IMR-90 (cell line): ENCODE measurements at regions not wholly inside any gene's neighbourhood (a gene's known extent, or its start where the extent isn't known, plus 50 kb on each side); places are given as distances from the start of the nearest gene placed in this dataset.
A peak's percentile ranks its signal among the peaks of the same experiment; 100 is the strongest.

Experiments used
- ATAC-seq: fragments of 200-7000 bp; cut with Tn5 transposase; 2 replicates; pipeline ENCODE4 v1.9.1; 2020; ENCODE audit warnings: low read depth, mild to moderate bottlenecking, moderate library complexity
- BruUV-seq: library from RNA; stranded (reverse); fragments of 400-500 nt; replicated peaks from 2 replicates; lab custom pipeline; 2021; lab: Mats Ljungman, UMichigan
- CTCF ChIA-PET: fragments of 300-600 bp; formaldehyde crosslinking; extraction: SDS; loops from one replicate; lab custom pipeline; 2021; ENCODE audit warnings: antibody characterized with exemption; lab: Yijun Ruan, JAX
- POLR2A ChIA-PET: fragments of 300-600 bp; sonication (Branson Sonifier 250); formaldehyde crosslinking; loops from one replicate; lab custom pipeline; 2022; ENCODE audit warnings: antibody characterized with exemption; ENCODE audit not compliant: unreplicated experiment; lab: Charles Lee
- DNase-seq: peaks from one replicate; pipeline ENCODE4 v3.0.0; 2013
- H2AFZ ChIP-seq: replicated peaks from 2 replicates; pipeline ENCODE3; 2013; ENCODE audit warnings: low read length, mild to moderate bottlenecking; ENCODE audit not compliant: poor library complexity
- H2AK5ac ChIP-seq: 2 replicates; pipeline ENCODE4 v1.6.1; 2013; ENCODE audit warnings: low read depth, low read length, inconsistent platforms
- H2AK9ac ChIP-seq: replicated peaks from 2 replicates; pipeline ENCODE3; 2013; ENCODE audit warnings: mild to moderate bottlenecking, low read depth, low read length, moderate library complexity; ENCODE audit not compliant: poor library complexity
- H2BK120ac ChIP-seq: 2 replicates; pipeline ENCODE4 v1.6.1; 2013; ENCODE audit warnings: low read depth, low read length, inconsistent platforms
- H2BK15ac ChIP-seq: 3 replicates; pipeline ENCODE4 v1.6.1; 2013; ENCODE audit warnings: low read depth, low read length, inconsistent platforms
- H2BK20ac ChIP-seq: 2 replicates; pipeline ENCODE4 v1.6.1; 2013; ENCODE audit warnings: low read depth, mild to moderate bottlenecking, inconsistent platforms, low read length, moderate library complexity
- H2BK5ac ChIP-seq: 2 replicates; pipeline ENCODE4 v1.6.1; 2013; ENCODE audit warnings: mild to moderate bottlenecking, low read depth, low read length, inconsistent platforms; ENCODE audit not compliant: poor library complexity, severe bottlenecking
- H3K14ac ChIP-seq: replicated peaks from 2 replicates; pipeline ENCODE4 v1.6.1; 2013; ENCODE audit warnings: low read depth, low read length, inconsistent platforms
- H3K18ac ChIP-seq: 2 replicates; pipeline ENCODE4 v1.6.1; 2013; ENCODE audit warnings: low read depth, low read length, control low read depth
- H3K23ac ChIP-seq: 2 replicates; pipeline ENCODE4 v1.6.1; 2013; ENCODE audit warnings: low read depth, low read length, inconsistent platforms
- H3K27ac ChIP-seq: 2 replicates; pipeline ENCODE4 v1.5.1; 2013; ENCODE audit warnings: mild to moderate bottlenecking, control low read depth, low read length; ENCODE audit not compliant: insufficient read depth
- H3K27me3 ChIP-seq: 2 replicates; pipeline ENCODE4 v1.6.1; 2013; ENCODE audit warnings: low read length; ENCODE audit not compliant: control insufficient read depth, insufficient read depth
- H3K36me3 ChIP-seq: 2 replicates; pipeline ENCODE4 v1.6.1; 2013; ENCODE audit warnings: low read length, mixed read lengths; ENCODE audit not compliant: control insufficient read depth, insufficient read depth
- H3K4ac ChIP-seq: 2 replicates; pipeline ENCODE4 v1.6.1; 2013; ENCODE audit warnings: low read depth, low read length, inconsistent platforms
- H3K4me1 ChIP-seq: 2 replicates; pipeline ENCODE4 v1.6.1; 2013; ENCODE audit warnings: low read length, mixed read lengths; ENCODE audit not compliant: control insufficient read depth, insufficient read depth
- H3K4me2 ChIP-seq: 2 replicates; pipeline ENCODE4 v1.6.1; 2013; ENCODE audit warnings: low read depth, mild to moderate bottlenecking, control low read depth, low read length, moderate library complexity
- H3K4me3 ChIP-seq: 2 replicates; pipeline ENCODE4 v1.5.1; 2013; ENCODE audit warnings: low read depth, mild to moderate bottlenecking, control low read depth, low read length, moderate library complexity; ENCODE audit not compliant: insufficient read depth
- H3K56ac ChIP-seq: 2 replicates; pipeline ENCODE4 v1.6.1; 2013; ENCODE audit warnings: low read length, inconsistent platforms; ENCODE audit not compliant: insufficient read depth; ENCODE audit errors: extremely low read depth
- H3K79me1 ChIP-seq, 2 experiments: 2 replicates each; pipeline ENCODE4 v1.6.1; 2013; ENCODE audit warnings: low read length in 2 of 2, inconsistent platforms in 1 of 2, low read depth in 1 of 2
- H3K9ac ChIP-seq: 2 replicates; pipeline ENCODE4 v1.6.1; 2013; ENCODE audit warnings: low read depth, low read length, control low read depth
- H3K9me1 ChIP-seq: 2 replicates; pipeline ENCODE4 v1.6.1; 2013; ENCODE audit warnings: low read length, inconsistent platforms; ENCODE audit not compliant: insufficient read depth
- H3K9me3 ChIP-seq: 2 replicates; pipeline ENCODE4 v1.6.1; 2013; ENCODE audit warnings: low read length; ENCODE audit not compliant: control insufficient read depth, insufficient read depth
- H4K20me1 ChIP-seq: 2 replicates; pipeline ENCODE4 v1.6.1; 2013; ENCODE audit warnings: low read length, inconsistent platforms; ENCODE audit not compliant: insufficient read depth
- H4K5ac ChIP-seq: 2 replicates; pipeline ENCODE4 v1.6.1; 2013; ENCODE audit warnings: mild to moderate bottlenecking, low read depth, low read length, control low read depth
- H4K8ac ChIP-seq, 2 experiments: 2 replicates each; pipeline ENCODE4 v1.6.1; 2013; ENCODE audit warnings: low read depth in 2 of 2, low read length in 2 of 2, control low read depth in 1 of 2, inconsistent platforms in 1 of 2
- H4K91ac ChIP-seq: 2 replicates; pipeline ENCODE4 v1.6.1; 2013; ENCODE audit warnings: low read depth, low read length, inconsistent platforms; ENCODE audit not compliant: insufficient read depth
- BHLHE40 ChIP-seq: fragments of 150-350 bp; IDR thresholded peaks from 2 replicates; pipeline ENCODE4 v1.6.1; 2016; ENCODE audit warnings: mild to moderate bottlenecking, low read depth, low read length
- CEBPB ChIP-seq: IDR thresholded peaks from 2 replicates; pipeline ENCODE4 v1.6.1; 2012; ENCODE audit warnings: low read depth, low read length, improper control_type of control experiment
- CHD1 ChIP-seq: IDR thresholded peaks from 2 replicates; pipeline ENCODE4 v1.6.1; 2012; ENCODE audit warnings: low read depth, low read length, improper control_type of control experiment
- FOS ChIP-seq: fragments of 150-350 bp; IDR thresholded peaks from 2 replicates; pipeline ENCODE4 v1.6.1; 2016; ENCODE audit warnings: low read depth, low read length
- MAFK ChIP-seq: IDR thresholded peaks from 2 replicates; pipeline ENCODE4 v1.6.1; 2012; ENCODE audit warnings: low read depth, low read length, improper control_type of control experiment
- MAZ ChIP-seq: IDR thresholded peaks from 2 replicates; pipeline ENCODE4 v1.6.1; 2012; ENCODE audit warnings: low read depth, mild to moderate bottlenecking, low read length, improper control_type of control experiment, moderate library complexity, borderline replicate concordance
- MXI1 ChIP-seq: IDR thresholded peaks from 2 replicates; pipeline ENCODE4 v1.6.1; 2012; ENCODE audit warnings: low read depth, mild to moderate bottlenecking, low read length, moderate library complexity, borderline replicate concordance
- NFE2L2 ChIP-seq: fragments of 150-350 bp; IDR thresholded peaks from 2 replicates; pipeline ENCODE4 v1.6.1; 2016; ENCODE audit warnings: low read depth, mild to moderate bottlenecking, low read length
- POLR2A ChIP-seq: IDR thresholded peaks from 2 replicates; pipeline ENCODE4 v1.6.1; 2012; ENCODE audit warnings: mild to moderate bottlenecking, low read depth, low read length
- RCOR1 ChIP-seq: IDR thresholded peaks from 2 replicates; pipeline ENCODE4 v1.6.1; 2012; ENCODE audit warnings: mild to moderate bottlenecking, low read length, improper control_type of control experiment; ENCODE audit not compliant: insufficient replicate concordance
- RFX5 ChIP-seq: IDR thresholded peaks from 2 replicates; pipeline ENCODE4 v1.8.0; 2012; ENCODE audit warnings: low read depth, mild to moderate bottlenecking, low read length, moderate library complexity
- SMC3 ChIP-seq: fragments of 150-350 bp; IDR thresholded peaks from 2 replicates; pipeline ENCODE4 v1.6.1; 2016; ENCODE audit warnings: low read depth, mild to moderate bottlenecking, antibody characterized with exemption, low read length, moderate library complexity
- WGBS, 2 experiments: methylation state at CpG; one replicate each; pipeline versions ENCODE4 v1.1.5 to v1.1.7; 2013; ENCODE audit warnings: missing lambda C conversion rate in 2 of 2; ENCODE audit not compliant: insufficient read length in 1 of 2; ENCODE audit errors: extremely low coverage in 2 of 2; 5-methylcytosine and 5-hydroxymethylcytosine counted together
- dilution Hi-C: fragments of 300-500 bp; cut with HindIII; formaldehyde crosslinking; loops from one replicate; pipeline ENCODE4 v1.14.3; 2018; ENCODE audit warnings: low sequenced_read_pairs; ENCODE audit not compliant: unreplicated experiment
- in situ Hi-C: fragments of 300-500 bp; cut with MboI; formaldehyde crosslinking; loops from 3 replicates; pipeline ENCODE4 v1.14.3; 2019; ENCODE audit warnings: low sequenced_read_pairs, inconsistent platforms, mixed read lengths
- intact Hi-C: fragments of 100-400 bp; cut with micrococcal nuclease; formaldehyde crosslinking; loops from 2 replicates; pipeline ENCODE4 v1.10.0; 2022
- TF ChIP-seq, protein P1 (sequence below): fragments of 150-350 bp; IDR thresholded peaks from 2 replicates; pipeline ENCODE4 v1.6.1; 2016; ENCODE audit warnings: low read depth, mild to moderate bottlenecking, low read length, moderate library complexity, borderline replicate concordance
- TF ChIP-seq, protein P2 (sequence below): conservative IDR thresholded peaks from 2 replicates; pipeline ENCODE4 v1.5.1; 2012; ENCODE audit warnings: mild to moderate bottlenecking, low read depth, low read length, improper control_type of control experiment

DNA sequence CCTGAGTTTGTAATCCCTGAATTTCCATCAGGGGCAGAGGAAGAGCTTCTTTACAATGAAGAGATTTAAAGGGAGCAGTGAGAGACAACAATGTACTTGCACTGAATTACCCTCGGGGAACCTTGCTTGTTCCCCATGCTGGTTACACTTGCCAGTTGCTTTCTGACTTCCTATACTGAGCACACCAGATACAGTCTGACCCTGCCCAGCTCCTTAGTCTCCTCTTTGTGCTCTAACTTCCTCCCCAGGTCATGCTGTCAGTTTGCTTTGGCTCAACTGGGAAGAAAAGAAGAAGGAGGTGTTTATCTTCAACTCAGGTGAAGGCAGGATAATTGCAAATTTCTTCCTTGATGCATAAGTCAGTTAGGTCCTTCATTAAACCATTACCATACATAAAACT is 658.4 kb downstream of the NYAP2 start:
- no peak overlapping the region for H2AK5ac ChIP-seq
- ChIA-PET POLR2A (no interaction called here), CTCF (interaction anchor here (1.1 kb wide), 1 partner anchor 130 kb away, joined by 3 read pairs; no protein-coding TSS in a partner anchor)
- no peak overlapping the region for H3K23ac ChIP-seq
- no peak overlapping the region for H2AK9ac ChIP-seq
- no peak overlapping the region for H3K4ac ChIP-seq
- H2BK15ac ChIP-seq: no peak overlapping the region
- H2BK20ac ChIP-seq: no peak overlapping the region
- no TSS peak for BruUV-seq
- dilution Hi-C loops: no loop called here
- no peak overlapping the region for H2BK120ac ChIP-seq
- no peak overlapping the region for H2BK5ac ChIP-seq
- peak overlapping the region; percentile 14; the same call in 1 of the 2 replicates for H3K18ac ChIP-seq
- no peaks in the 10 kb centered on the region for H3K79me1 ChIP-seq
- H3K4me2 ChIP-seq: no peak overlapping the region
- no peak overlapping the region for H3K27ac ChIP-seq
- ATAC-seq: no peak
- no peak overlapping the region for H3K4me3 ChIP-seq
- no peak for TF ChIP-seq BHLHE40
- TF ChIP-seq CHD1: no peak
- TF ChIP-seq MAZ: no peak
- no peak for TF ChIP-seq MAFK
- TF ChIP-seq SMC3: no peak
- no peak for TF ChIP-seq CEBPB
- no peak for TF ChIP-seq POLR2A
- TF ChIP-seq MXI1: no peak
- no peak for TF ChIP-seq RCOR1
- TF ChIP-seq, protein P1, sequence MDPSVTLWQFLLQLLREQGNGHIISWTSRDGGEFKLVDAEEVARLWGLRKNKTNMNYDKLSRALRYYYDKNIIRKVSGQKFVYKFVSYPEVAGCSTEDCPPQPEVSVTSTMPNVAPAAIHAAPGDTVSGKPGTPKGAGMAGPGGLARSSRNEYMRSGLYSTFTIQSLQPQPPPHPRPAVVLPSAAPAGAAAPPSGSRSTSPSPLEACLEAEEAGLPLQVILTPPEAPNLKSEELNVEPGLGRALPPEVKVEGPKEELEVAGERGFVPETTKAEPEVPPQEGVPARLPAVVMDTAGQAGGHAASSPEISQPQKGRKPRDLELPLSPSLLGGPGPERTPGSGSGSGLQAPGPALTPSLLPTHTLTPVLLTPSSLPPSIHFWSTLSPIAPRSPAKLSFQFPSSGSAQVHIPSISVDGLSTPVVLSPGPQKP: no peak
- no peak for TF ChIP-seq RFX5
- TF ChIP-seq, protein P2, sequence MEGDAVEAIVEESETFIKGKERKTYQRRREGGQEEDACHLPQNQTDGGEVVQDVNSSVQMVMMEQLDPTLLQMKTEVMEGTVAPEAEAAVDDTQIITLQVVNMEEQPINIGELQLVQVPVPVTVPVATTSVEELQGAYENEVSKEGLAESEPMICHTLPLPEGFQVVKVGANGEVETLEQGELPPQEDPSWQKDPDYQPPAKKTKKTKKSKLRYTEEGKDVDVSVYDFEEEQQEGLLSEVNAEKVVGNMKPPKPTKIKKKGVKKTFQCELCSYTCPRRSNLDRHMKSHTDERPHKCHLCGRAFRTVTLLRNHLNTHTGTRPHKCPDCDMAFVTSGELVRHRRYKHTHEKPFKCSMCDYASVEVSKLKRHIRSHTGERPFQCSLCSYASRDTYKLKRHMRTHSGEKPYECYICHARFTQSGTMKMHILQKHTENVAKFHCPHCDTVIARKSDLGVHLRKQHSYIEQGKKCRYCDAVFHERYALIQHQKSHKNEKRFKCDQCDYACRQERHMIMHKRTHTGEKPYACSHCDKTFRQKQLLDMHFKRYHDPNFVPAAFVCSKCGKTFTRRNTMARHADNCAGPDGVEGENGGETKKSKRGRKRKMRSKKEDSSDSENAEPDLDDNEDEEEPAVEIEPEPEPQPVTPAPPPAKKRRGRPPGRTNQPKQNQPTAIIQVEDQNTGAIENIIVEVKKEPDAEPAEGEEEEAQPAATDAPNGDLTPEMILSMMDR: no peak
- no peak for TF ChIP-seq FOS
- TF ChIP-seq NFE2L2: no peak
- no peak overlapping the region for H3K14ac ChIP-seq
- H3K9me3 ChIP-seq: no peaks in the 10 kb centered on the region
- no CpG with 5 or more reads among the region's 1 CpG for WGBS, 2 experiments
- in situ Hi-C loops: no loop called here
- no peak for DNase-seq
- intact Hi-C loops: no loop called here
- H3K4me1 ChIP-seq: peaks cover 2% of the 10 kb centered on the region; the same call in 1 of the 2 replicates
- H3K9me1 ChIP-seq: no peaks in the 10 kb centered on the region
- H3K27me3 ChIP-seq: no peaks in the 10 kb centered on the region
- H3K36me3 ChIP-seq: no peaks in the 10 kb centered on the region
- no peaks in the 10 kb centered on the region for H4K20me1 ChIP-seq
- no peak overlapping the region for H2AFZ ChIP-seq
- H3K56ac ChIP-seq: no peak overlapping the region
- H4K8ac ChIP-seq: no peak overlapping the region
- H4K5ac ChIP-seq: no peak overlapping the region
- H3K9ac ChIP-seq: no peak overlapping the region
- H4K91ac ChIP-seq: no peak overlapping the region
